BE2C (cell line): ENCODE measurements at regions not wholly inside any gene's neighbourhood (a gene's known extent, or its start where the extent isn't known, plus 50 kb on each side); places are given as distances from the start of the nearest gene placed in this dataset.

Source experiments
- DNase-seq: peaks from one replicate; pipeline ENCODE4 v3.0.0-alpha.2; 2020
- H3K27me3 ChIP-seq: fragments of 250-450 bp; sonication (Bioruptor Pico); 2 replicates; pipeline ENCODE4 v1.5.1; 2020; ENCODE audit warnings: mild to moderate bottlenecking
- H3K36me3 ChIP-seq: fragments of 250-450 bp; sonication (Bioruptor Pico); 2 replicates; pipeline ENCODE4 v1.5.1; 2020; ENCODE audit warnings: mild to moderate bottlenecking
- H3K4me1 ChIP-seq: fragments of 250-450 bp; sonication (Bioruptor Pico); 2 replicates; pipeline ENCODE4 v1.5.1; 2020
- H3K4me3 ChIP-seq: 2 replicates; pipeline ENCODE4 v1.5.1; 2011; ENCODE audit warnings: low read depth, low read length
- H3K9me3 ChIP-seq: fragments of 250-450 bp; sonication (Bioruptor Pico); 2 replicates; pipeline ENCODE4 v1.5.1; 2020
- CTCF ChIP-seq: IDR thresholded peaks from 2 replicates; pipeline ENCODE4 v1.5.1; 2012; ENCODE audit warnings: mild to moderate bottlenecking, low read depth, low read length

- Histone ChIP-seq H3K36me3 (no peaks in the 10 kb centered on the region), H3K4me1 (no peaks in the 10 kb centered on the region), H3K9me3 (no peaks in the 10 kb centered on the region), H3K4me3 (no peak overlapping the region), H3K27me3 (peaks cover 8% of the 10 kb centered on the region; the same call in 1 of the 2 replicates)
- TF ChIP-seq CTCF = no peak
- no peak for DNase-seq
These were observed 226.8 kb upstream of the LHX5 start for GRCh38 chr12:113698510-113698858.

DNA sequence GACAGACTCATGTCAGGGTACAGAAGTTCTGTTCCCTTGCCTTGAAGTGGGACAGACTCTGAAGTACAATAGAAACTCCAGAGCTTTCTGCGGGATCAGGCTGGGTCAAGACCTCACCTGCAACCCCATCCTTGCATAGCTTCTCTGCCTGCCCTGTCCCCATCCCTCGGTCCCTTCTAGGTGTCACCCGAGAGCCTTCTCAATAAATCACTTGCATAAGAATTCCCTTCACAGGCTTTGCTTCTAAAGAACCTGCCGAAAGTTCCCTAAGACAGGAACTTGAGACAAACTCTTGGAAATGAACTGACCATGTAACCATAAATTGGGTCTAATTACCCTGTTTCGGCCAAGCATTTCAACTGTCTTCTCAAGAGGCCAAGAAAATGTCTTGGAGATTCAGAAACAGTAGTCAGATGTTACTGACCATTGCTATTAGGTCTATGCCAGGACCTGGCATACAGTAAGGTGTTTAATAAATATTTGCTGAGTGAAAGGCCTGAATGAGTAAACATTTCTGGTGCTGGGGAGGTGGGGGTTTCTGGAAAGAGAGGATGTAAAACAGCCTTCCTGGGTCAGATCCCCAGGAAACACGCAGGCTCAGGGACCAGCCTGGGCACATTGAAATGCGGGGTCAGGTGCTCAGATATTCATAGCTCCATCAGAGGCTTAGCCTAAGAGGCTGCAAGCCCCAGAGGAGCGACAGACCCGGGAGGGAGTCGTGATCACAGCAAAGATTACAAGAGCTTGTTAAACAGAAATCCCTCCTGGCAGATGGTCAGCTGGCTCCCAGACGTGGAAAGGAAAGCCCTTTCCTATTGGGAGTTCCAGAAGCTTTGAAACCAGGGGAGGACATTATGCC is 226.2 kb upstream of the LHX5 start:
- H3K9me3 ChIP-seq = no peaks in the 10 kb centered on the region
- H3K36me3 ChIP-seq = no peaks in the 10 kb centered on the region
- H3K4me1 ChIP-seq = no peaks in the 10 kb centered on the region
- H3K27me3 ChIP-seq = peaks cover 7% of the 10 kb centered on the region; the same call in 1 of the 2 replicates
- DNase-seq = no peak
- no peak for TF ChIP-seq CTCF
- H3K4me3 ChIP-seq = no peak overlapping the region

GRCh38 chr12:113697104-113697503 is 225.4 kb upstream of the LHX5 start:
- H3K9me3 ChIP-seq = no peaks in the 10 kb centered on the region
- H3K27me3 ChIP-seq = no peaks in the 10 kb centered on the region
- no peaks in the 10 kb centered on the region for H3K4me1 ChIP-seq
- no peaks in the 10 kb centered on the region for H3K36me3 ChIP-seq
- no peak for DNase-seq
- TF ChIP-seq CTCF = no peak
- H3K4me3 ChIP-seq = no peak overlapping the region

- TF ChIP-seq CTCF = no peak
- H3K27me3 ChIP-seq = peaks cover 3% of the 10 kb centered on the region; the same call in 1 of the 2 replicates
These were observed 222.0 kb upstream of the LHX5 start for GRCh38 chr12:113693693-113694092.

GRCh38 chr12:113689047-113689610 is 217.5 kb upstream of the LHX5 start:
- Histone ChIP-seq H3K9me3 (no peaks in the 10 kb centered on the region; the same call in 1 of the 2 replicates), H3K27me3 (peaks cover 6% of the 10 kb centered on the region; the same call in 1 of the 2 replicates), H3K36me3 (no peaks in the 10 kb centered on the region), H3K4me3 (no peak overlapping the region), H3K4me1 (no peaks in the 10 kb centered on the region)
- no peak for TF ChIP-seq CTCF
- DNase-seq = no peak

More at GRCh38 chr12:113693693-113694092, 222.0 kb upstream of the LHX5 start:
- Histone ChIP-seq H3K4me3 (no peak overlapping the region), H3K4me1 (no peaks in the 10 kb centered on the region), H3K36me3 (no peaks in the 10 kb centered on the region), H3K9me3 (no peaks in the 10 kb centered on the region; the same call in 1 of the 2 replicates)
- DNase-seq = no peak

- no peak overlapping the region for H3K4me3 ChIP-seq
These were observed 216.6 kb upstream of the LHX5 start for GRCh38 chr12:113688313-113688712.

More at GRCh38 chr12:113688313-113688712, 216.6 kb upstream of the LHX5 start:
- DNase-seq = no peak
- Histone ChIP-seq H3K27me3 (peaks cover 6% of the 10 kb centered on the region; the same call in 1 of the 2 replicates), H3K9me3 (no peaks in the 10 kb centered on the region; the same call in 1 of the 2 replicates), H3K36me3 (no peaks in the 10 kb centered on the region), H3K4me1 (no peaks in the 10 kb centered on the region)
- TF ChIP-seq CTCF = no peak
